Sciatic nerve (tissue), 2 donors: ENCODE measurements at regions not wholly inside any gene's neighbourhood (a gene's known extent, or its start where the extent isn't known, plus 50 kb on each side); places are given as distances from the start of the nearest gene placed in this dataset.

Experiments
- ATAC-seq: fragments of 200-7000 bp; cut with Tn5 transposase; one replicate; pipeline ENCODE4 v1.9.1; 2020; ENCODE audit warnings: mild to moderate bottlenecking, moderate library complexity
- DNase-seq: peaks from one replicate; pipeline ENCODE4 v3.0.0-alpha.2; 2020; ENCODE audit warnings: low spot score
- intact Hi-C: fragments of 100-400 bp; cut with DNase I; formaldehyde crosslinking; loops from one replicate; pipeline ENCODE4 v1.14.2; 2022
- donor health status: DM: no; HTN: no; CAD: no.
- donor health status: DM: no; HTN: no; CAD: no.

DNA sequence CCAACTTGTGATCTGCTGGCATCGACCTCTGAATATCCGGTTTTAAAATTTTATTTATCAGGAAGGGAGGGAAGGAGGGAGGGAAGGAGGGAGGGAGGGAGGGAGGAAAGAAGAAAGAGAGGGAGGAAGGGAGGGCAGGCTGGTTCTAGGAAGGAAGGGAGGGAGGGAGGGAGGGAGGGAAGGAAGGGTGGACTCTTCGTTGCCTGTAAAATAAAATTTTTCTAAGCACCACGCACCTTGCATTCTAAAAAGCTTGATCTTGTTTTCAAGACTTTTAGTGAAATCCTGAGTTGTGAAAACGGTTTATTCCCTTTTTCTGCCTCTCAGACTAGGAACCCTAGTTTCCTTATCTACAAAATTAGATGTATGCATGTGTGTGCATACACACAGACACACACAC lies 101.7 kb upstream of the RAP2B start:
- no peak for DNase-seq

DNA sequence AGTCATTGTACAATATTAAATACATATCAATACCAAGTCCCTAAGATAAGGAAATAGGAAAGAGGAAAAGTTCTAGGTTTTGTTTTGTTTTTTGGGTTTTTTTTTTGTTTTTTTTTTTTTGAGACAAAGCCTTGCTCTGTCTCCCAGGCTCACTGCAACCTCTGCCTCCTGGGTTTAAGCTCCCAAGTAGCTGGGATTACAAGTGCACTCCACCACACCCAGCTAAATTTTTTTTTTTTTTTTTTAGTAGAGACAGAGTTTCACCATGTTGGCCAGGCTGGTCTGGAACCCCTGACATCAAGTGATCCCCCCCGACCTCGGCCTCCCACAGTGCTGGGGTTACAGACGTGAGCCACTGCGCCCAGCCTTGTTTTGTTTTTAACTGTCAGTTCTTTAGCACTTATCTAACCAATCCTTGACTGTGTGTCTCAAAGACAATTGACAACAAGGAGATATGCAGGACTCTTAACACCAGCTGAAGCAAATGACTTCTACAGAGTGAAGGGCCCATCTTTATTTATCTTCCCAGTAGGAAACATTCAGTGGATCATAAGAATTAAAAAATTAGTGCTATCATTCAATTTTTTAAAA lies 100.0 kb upstream of the RAP2B start:
- ATAC-seq (no peak), DNase-seq (no peak)
- intact Hi-C loops, result no loop called here

More for the DNA sequence above, 101.7 kb upstream of the RAP2B start:
- ATAC-seq, result no peak
- intact Hi-C loops, result no loop called here

DNA sequence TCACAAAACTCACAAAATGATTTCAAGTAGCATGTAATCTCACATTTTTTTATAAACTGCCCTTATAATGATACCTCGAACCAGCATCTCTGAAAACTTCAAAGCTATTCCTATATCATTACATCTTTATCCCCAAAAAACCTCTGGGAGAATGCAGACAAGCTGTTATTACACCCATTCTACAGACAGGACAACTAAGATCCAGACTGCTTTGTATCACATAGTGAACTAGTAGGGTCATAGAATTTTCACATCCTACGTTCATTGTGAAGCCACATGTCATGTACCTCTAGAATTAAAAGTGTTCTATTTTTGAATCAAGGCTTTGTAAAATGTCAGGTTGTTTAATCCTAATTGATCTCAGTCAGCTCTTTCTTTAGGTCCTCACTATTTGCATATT lies 98.7 kb upstream of the RAP2B start:
- no peak for ATAC-seq
- no peak for DNase-seq
- intact Hi-C loops, result no loop called here

DNA sequence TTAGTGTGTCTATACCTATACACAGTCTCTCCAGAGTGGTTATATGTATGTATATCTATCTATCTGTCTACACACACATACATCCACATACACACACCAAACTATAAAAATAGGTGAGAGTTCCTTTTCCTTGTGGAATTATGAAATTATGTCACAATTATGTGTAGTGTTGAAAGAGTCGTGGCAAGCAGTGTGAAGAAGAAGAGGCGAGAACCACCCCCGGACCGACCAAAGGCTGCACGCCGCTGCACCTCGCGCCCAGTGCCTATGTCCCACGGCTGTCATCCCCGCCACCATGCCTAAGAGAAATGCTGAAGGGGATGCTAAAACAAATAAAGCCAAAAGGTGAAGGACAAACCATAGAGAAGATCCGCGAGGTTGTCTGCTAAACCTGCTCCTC lies 95.0 kb upstream of the RAP2B start:
- DNase-seq, result no peak
- ATAC-seq, result no peak
- intact Hi-C loops, result no loop called here

DNA sequence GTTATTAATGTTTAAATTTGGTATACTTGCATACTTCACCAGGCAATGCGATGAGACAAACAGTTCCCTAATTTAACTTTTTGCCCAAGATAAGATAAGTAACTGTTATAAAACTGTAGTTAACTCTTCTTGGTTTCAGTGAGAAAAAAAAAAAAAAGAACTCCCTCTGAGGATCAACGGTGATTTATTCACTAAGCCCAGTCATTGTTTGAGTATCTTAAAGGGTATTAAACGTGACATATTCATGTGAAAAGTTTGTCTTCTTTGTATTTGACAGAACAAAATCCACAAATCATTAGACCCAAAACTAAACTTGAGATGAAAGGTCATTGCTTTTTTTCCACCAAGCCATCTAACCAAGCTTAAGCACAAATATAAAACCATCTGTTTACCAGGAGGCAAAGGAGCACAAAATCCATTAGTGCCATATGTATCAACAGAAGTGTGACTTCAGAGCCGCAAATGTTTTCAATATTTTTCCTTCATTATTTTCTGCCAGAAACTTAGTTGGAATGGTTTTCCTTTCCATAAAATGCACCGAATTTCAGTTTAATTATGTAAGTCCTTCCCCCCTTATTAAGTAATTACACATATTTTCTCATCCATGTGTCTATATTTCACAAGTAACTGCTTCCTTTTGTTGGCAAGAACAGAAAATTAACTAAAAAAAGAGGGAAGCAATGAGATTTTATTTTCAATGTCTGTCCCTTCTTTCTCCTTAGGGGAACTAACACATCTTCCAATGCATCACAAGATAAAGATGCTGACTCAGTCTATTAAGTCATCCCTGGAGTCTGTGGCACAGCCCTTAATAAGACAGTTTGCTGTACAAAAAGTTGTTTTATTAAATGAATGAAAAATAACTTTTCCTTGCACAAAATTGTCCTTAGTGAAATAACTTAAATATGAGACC lies 92.2 kb upstream of the RAP2B start:
- intact Hi-C loops, result no loop called here
- ATAC-seq (no peak), DNase-seq (no peak)

DNA sequence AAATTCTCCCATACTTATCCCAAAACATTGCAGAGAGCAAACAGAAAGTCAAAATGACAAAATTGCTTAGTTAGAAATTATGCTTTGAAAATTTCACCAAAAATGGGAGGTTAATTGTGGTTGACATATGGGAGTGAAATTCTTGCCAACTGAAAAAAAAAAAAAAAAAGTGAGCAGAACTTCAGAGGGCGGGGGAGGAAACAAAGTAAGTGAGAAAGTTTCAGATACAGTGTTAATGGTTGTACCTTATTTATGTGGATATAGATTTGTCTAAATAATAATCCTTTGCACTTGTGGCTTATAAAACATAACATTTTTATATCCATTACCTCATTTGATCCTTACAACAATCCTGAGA lies 91.5 kb upstream of the RAP2B start:
- intact Hi-C loops, result no loop called here
- DNase-seq (no peak), ATAC-seq (no peak)

DNA sequence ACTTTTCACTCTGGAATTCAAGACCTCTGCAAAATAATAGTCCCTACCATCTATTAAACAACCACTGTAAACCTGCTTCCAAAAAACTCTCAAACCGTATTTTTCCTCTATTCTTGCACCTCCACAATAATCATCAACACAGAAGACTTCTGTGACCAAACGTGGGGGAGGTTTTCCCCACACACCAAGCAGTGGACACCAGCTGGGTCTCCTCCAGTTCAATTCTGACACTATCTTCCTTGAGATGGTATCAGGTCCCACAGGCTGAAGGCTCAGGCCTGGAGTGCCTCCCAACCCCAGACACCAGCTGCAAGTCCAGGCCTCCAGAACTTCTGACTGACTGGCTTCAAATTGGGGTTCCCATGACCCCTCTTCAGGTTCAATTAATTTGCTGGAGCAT lies 89.6 kb upstream of the RAP2B start:
- DNase-seq, result no peak
- no peak for ATAC-seq
- intact Hi-C loops, result no loop called here

DNA sequence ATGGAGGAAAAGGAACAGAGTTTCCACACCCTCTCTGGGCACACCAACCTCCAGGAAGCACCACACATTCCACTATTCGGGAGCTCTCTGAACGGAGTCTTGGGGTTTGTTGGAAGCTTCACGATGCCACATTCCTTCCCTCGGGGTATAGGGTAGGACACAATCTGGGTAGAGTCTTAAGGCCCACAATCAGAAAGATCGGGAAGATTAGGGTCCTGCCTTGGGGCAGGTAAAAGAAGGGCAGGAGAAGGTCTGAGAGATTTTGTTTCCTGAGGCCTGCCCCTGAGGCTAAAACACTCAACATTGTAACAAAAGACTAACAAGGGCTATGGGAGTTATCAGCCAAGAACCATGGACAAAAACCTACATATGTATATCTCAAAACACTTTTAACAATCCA lies 89.2 kb upstream of the RAP2B start:
- DNase-seq (no peak), ATAC-seq (no peak)
- intact Hi-C loops, result no loop called here

DNA sequence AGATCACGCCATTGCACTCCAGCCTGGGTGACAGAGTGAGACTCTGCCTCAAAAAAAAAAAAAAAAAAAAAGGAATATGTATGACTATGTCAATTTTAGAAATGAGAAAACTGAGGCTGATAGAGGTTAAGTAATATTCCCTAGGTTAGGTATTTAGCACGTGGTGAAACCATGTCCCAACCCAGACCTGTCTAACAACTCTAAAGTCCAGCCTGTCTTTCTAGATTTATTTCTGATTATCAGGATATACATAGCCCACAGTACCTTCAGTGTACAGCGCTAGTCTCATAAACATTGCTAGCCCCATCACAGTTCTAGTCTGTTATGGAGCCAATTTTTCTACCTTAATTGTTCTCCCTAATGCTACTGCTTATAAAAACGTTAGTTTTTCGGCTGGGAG lies 88.4 kb upstream of the RAP2B start:
- no peak for DNase-seq
- no peak for ATAC-seq
- intact Hi-C loops, result no loop called here

DNA sequence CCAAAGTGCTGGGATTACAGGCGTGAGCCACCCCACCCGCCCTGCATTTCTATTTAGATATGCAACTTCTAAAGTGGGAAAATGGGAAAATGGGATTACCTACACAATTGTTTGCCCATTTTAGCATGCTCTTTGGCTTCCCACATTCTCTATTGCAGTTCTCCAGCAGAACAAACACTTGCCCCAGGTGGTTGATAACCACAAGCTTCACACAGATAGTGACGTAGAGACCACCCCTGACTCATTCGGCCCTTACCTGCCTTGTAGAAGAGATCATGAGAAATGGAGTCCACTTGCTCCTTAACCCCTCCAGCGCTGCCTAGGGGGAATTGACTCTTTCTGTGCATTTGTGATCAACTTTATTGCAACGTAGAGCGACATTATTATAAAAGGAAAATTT lies 83.2 kb upstream of the RAP2B start:
- no peak for DNase-seq
- intact Hi-C loops, result no loop called here
- no peak for ATAC-seq

DNA sequence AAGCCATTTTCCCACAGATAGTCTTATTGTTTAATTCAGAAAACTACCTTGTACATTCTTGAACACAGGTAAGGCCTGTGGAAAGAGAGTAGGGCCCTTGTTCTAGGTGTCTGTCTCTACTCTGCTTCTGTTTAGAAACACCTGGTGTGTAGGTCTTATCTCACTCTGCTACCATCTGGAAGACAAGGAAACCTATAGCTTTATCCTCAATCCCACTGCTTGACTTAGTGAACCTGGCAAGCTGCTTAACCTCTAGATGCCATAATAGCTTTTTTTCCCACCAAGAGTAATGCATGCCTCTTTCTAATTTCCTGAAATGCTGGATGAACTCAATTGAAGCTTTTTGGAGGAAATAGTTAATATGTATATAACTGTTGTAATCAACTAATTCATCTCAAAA lies 82.6 kb upstream of the RAP2B start:
- intact Hi-C loops, result no loop called here
- DNase-seq (no peak), ATAC-seq (no peak)

DNA sequence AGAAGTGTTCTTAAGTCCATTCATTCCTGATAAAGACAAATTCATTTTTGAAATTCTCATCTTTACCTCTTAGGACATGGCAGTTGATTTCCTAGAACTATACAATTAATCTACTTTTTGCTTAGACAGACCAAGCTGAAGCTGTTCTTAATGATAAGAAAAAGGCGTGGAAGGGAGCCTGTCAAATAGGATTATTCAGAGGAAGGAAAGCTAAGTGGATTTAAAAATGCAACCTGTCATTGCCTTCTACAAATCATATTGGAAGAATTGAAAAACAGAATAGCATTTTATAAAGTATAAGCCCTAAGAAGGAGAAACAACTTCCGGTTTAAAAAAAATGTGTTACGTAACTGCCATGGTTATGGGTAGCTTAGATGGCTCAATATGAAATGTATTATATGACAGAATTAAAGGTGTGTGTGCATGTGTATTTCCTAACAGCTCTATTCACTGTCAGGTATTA lies 81.2 kb upstream of the RAP2B start:
- intact Hi-C loops, result no loop called here
- DNase-seq (no peak), ATAC-seq (no peak)

DNA sequence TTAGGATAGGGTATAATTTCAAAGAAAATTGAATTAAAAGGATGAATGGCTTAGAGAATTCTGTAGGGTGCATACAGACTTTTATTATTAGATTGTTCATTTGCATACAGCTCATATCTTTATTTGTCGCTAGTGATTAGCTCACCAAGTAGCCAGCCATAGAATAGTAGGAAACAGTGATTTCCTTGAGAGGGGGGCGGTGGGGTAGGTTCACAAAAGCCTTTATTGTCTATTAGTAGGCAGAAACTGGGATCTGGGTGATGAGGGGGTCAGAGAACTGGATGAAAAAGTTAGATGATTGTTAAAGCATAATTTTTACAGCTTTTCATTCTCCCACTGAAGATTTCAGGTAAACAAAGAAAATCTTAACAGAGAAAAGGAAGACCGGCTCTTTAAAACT lies 77.6 kb upstream of the RAP2B start:
- DNase-seq, result no peak
- intact Hi-C loops, result no loop called here
- ATAC-seq, result no peak

DNA sequence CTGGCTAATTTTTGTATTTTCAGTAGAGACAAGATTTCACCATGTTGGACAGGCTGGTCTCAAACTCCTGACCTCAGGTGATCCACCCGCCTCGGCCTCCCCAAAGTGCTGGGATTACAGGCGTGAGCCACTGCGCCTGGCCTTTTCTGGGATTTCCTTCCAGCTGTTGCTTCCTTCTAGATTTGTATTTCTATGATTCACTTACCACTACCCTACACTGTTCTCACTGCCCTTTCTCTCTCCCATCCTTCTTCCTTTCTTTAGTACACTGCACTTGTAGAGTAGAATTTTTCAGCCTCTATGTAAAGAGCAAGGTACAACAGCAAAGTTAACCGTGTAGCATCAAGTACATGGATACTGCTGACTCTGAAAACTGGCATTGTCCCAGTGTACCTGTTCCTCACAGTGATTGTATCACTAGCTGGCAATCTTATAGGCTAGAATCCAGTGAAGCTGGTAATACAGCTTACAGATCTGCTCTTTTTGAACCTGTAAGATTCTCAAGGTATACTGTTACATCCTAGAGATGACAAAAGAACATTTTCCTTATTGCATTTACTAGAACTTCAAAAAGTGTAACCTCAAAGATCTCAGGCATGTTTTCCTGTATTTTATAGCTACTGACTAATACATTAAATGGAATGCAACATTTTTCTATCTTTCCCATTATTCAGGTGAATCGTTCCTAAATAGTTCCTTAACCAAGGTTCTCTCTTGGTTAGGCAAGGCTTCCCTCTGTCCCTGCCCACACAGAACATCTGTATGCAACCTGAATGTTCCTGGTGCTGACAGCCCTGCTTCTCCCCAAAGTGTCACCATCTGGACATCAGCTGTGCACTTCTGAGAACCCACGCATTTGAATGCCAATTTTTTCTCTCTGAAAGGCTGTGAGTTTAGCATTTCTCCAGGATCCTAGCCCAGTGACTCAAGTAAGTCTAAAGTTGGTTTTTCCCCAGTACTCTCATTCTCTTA lies 74.1 kb upstream of the RAP2B start:
- ATAC-seq (peak; percentile 39), DNase-seq (no peak)
- intact Hi-C loops, result no loop called here

DNA sequence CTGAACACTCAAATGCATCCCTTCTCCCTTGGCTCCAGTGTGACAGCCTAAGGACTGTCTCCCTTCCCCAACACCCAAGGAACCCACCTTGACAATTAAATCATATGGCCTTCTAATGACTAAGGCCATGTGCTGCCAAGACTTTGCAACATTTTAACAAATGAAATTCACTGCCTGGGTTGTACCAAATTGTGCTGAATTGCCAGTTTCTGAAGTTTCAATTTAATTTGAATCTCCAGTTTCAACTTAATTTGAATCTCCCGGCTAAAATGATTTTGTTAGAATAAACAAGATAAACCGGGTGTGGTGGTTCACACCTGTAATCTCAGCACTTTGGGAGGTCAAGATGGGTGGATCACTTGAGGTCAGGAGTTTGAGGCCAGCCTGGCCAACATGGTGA lies 72.4 kb upstream of the RAP2B start:
- ATAC-seq (no peak), DNase-seq (no peak)
- intact Hi-C loops, result no loop called here

DNA sequence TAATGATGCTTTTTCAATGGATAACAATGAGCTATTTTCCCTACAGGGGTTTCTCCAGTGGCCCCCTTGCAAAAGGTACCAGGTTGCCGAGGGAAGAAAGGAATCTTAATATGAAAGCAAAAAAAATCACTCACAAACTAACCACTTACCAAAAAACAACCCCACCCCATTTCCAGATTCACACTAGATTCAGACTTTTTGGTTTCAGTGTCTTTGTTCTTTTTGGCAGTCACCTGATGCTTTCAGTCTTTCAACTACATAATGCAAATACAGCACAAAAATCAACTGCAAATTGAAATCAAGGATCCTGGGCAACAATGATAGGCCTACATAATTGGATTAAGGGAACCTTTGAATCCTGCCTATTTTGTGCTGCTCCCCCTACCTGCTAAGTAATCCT lies 71.1 kb upstream of the RAP2B start:
- DNase-seq, result no peak
- ATAC-seq, result no peak
- intact Hi-C loops, result no loop called here

DNA sequence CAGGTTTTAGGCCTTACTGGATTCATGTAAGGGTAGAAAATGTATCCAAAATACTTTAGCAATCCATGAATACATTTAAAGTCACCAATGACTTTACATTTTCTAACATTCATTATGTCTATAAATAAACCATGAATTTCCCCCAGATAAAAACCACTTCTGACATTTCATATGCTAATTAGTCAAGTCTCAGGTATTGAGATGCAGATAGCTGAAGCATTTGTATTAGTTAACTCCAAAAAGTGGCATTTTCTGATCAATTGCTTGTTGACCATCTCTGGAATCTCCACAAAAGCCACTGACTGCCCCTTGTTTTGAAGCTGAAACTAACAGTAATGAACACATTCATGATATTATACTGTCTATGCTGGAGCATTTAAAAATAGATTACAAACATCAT lies 68.4 kb upstream of the RAP2B start:
- no peak for ATAC-seq
- no peak for DNase-seq
- intact Hi-C loops, result no loop called here

DNA sequence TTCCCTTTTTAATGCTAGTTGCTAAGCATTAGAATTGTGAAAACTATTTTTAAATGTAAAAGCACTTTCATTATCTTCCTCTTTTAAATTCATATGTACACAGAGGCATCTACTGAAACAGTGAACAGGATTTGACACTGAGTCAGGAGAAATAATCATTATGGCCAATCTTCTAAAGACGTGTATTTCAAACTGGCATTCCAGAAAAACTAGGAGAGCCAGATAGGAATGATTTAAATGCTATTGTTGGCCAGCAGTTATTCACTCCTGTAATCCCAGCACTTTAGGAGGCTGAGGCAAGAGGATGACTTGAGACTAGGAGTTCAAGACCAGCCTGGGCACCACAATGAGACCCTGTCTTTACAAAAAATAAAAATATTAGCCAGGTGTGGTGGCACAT lies 67.6 kb upstream of the RAP2B start:
- intact Hi-C loops, result no loop called here

DNA sequence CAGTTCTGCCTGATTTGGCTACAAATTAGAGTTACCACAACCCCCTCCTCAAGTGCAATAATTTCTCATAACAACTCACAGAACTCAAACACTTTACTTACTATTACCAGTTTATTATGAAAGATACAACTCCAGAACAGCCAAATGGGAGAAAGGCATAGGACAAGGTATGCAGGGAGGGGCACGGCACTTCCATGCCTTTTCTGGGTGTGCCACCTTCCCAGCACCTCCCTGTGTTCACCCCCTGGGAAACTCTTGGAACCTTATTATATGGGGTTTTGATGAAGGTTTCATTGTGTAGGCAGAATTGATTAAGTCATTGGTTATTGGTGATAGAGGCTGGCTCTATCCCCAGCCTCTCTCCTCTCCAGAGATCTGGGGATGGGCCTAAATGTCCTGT lies 66.6 kb upstream of the RAP2B start:
- ATAC-seq, result no peak
- intact Hi-C loops, result no loop called here
- no peak for DNase-seq

More for the DNA sequence above, 67.6 kb upstream of the RAP2B start:
- DNase-seq (no peak), ATAC-seq (no peak)

DNA sequence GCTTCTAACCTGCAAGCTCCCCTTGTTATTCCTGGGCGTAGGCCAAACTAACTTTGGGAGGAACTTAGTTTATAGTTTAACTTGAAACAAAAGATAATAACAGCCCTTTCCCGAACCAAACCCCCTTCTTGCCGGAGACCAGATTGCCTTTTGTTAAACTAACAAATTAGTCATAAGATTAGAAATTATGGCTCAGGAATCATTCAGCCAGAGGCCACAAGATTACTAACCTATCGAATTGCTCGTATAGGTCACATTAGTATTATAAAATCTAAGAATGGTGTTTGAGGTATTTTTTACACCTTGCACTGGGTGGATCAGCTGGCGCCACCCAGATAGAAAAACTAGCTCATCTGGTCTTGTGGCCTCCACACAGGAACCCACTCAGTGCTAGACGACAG lies 65.3 kb upstream of the RAP2B start:
- DNase-seq, result no peak
- ATAC-seq, result no peak
- intact Hi-C loops, result no loop called here
